ENCODE measurements at regions not wholly inside any gene's neighbourhood (a gene's known extent, or its start where the extent isn't known, plus 50 kb on each side); places are given as distances from the start of the nearest gene placed in this dataset.

GRCh38 chr2:111671426-111672150 is 212.4 kb downstream of the ANAPC1 start:
- no peak for TF ChIP-seq POLR2A (IDR thresholded peaks at IDR 0.05)
- TF ChIP-seq, protein P1, sequence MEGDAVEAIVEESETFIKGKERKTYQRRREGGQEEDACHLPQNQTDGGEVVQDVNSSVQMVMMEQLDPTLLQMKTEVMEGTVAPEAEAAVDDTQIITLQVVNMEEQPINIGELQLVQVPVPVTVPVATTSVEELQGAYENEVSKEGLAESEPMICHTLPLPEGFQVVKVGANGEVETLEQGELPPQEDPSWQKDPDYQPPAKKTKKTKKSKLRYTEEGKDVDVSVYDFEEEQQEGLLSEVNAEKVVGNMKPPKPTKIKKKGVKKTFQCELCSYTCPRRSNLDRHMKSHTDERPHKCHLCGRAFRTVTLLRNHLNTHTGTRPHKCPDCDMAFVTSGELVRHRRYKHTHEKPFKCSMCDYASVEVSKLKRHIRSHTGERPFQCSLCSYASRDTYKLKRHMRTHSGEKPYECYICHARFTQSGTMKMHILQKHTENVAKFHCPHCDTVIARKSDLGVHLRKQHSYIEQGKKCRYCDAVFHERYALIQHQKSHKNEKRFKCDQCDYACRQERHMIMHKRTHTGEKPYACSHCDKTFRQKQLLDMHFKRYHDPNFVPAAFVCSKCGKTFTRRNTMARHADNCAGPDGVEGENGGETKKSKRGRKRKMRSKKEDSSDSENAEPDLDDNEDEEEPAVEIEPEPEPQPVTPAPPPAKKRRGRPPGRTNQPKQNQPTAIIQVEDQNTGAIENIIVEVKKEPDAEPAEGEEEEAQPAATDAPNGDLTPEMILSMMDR (IDR thresholded peaks at IDR 0.05) = no peak

Data from esophagus squamous epithelium (tissue), 4 donors.